WTC11 (cell line): ENCODE measurements at regions not wholly inside any gene's neighbourhood (a gene's known extent, or its start where the extent isn't known, plus 50 kb on each side); places are given as distances from the start of the nearest gene placed in this dataset.
"Not testable (repeated sequence)": the region's sequence is repeated elsewhere in the genome, so short reads cannot be mapped to it uniquely, and the experiment has no call there.

Source experiments
- ATAC-seq: fragments of 200-7000 bp; cut with Tn5 transposase; 2 replicates; pipeline ENCODE4 v1.10.0; 2021; ENCODE audit warnings: mild to moderate bottlenecking, moderate library complexity
- CTCF ChIA-PET: fragments of 300-600 bp; sonication (Branson Sonifier 250); formaldehyde crosslinking; loops from one replicate; lab custom pipeline; 2021; ENCODE audit warnings: antibody characterized with exemption; lab: Charles Lee
- POLR2A ChIA-PET: fragments of 350-600 bp; sonication (Branson Sonifier 250); formaldehyde crosslinking; loops from one replicate; lab custom pipeline; 2021; ENCODE audit warnings: antibody characterized with exemption; lab: Charles Lee
- DNase-seq: peaks from one replicate; pipeline ENCODE4 v3.0.0; 2021; ENCODE audit warnings: low spot score
- H3K27ac Mint-ChIP-seq: 2 replicates; pipeline ENCODE4 v1.8.0; 2021; ENCODE audit warnings: mixed read lengths
- H3K27me3 Mint-ChIP-seq: 2 replicates; pipeline ENCODE4 v1.8.0; 2021; ENCODE audit warnings: low read depth, mild to moderate bottlenecking, moderate library complexity, mixed read lengths
- H3K36me3 Mint-ChIP-seq: 2 replicates; pipeline ENCODE4 v1.8.0; 2021; ENCODE audit warnings: mixed read lengths
- H3K4me1 Mint-ChIP-seq: 2 replicates; pipeline ENCODE4 v1.8.0; 2022; ENCODE audit warnings: mixed read lengths
- H3K4me3 Mint-ChIP-seq: 2 replicates; pipeline ENCODE4 v1.8.0; 2021; ENCODE audit warnings: mild to moderate bottlenecking, moderate library complexity, mixed read lengths
- H3K9me3 Mint-ChIP-seq: 2 replicates; pipeline ENCODE4 v1.8.0; 2021; ENCODE audit warnings: mixed read lengths
- CDX4 ChIP-seq: fragments of 250-450 bp; sonication (Bioruptor Pico); IDR thresholded peaks from 2 replicates; pipeline ENCODE4 v1.9.0; 2021; ENCODE audit warnings: moderate library complexity, mild to moderate bottlenecking, inconsistent platforms, borderline replicate concordance
- CREB1 ChIP-seq: sonication (generic); formaldehyde crosslinking; IDR thresholded peaks from 2 replicates; pipeline ENCODE4 v1.8.0; 2023; ENCODE audit warnings: mild to moderate bottlenecking, missing genetic modification reagents
- ELF4 ChIP-seq: sonication (generic); formaldehyde crosslinking; IDR thresholded peaks from 2 replicates; pipeline ENCODE4 v1.8.1; 2022; ENCODE audit warnings: low read depth, mild to moderate bottlenecking, moderate library complexity, missing genetic modification reagents
- FOXP1 ChIP-seq: sonication (generic); formaldehyde crosslinking; IDR thresholded peaks from 2 replicates; pipeline ENCODE4 v1.8.0; 2022; ENCODE audit warnings: missing genetic modification reagents, mild to moderate bottlenecking, moderate library complexity, borderline replicate concordance
- GRHL2 ChIP-seq: fragments of 250-450 bp; sonication (Bioruptor Pico); IDR thresholded peaks from 2 replicates; pipeline ENCODE4 v1.8.0; 2022; ENCODE audit warnings: mild to moderate bottlenecking, moderate library complexity; ENCODE audit not compliant: insufficient replicate concordance, severe bottlenecking
- JAZF1 ChIP-seq: fragments of 250-450 bp; sonication (Bioruptor Pico); IDR thresholded peaks from 2 replicates; pipeline ENCODE4 v1.9.0; 2021; ENCODE audit warnings: moderate library complexity, mild to moderate bottlenecking, inconsistent platforms
- JUN ChIP-seq: sonication (generic); formaldehyde crosslinking; IDR thresholded peaks from 2 replicates; pipeline ENCODE4 v1.8.0; 2023; ENCODE audit warnings: mild to moderate bottlenecking, missing genetic modification reagents
- MAX ChIP-seq: sonication (generic); formaldehyde crosslinking; IDR thresholded peaks from 2 replicates; pipeline ENCODE4 v1.8.0; 2022; ENCODE audit warnings: mild to moderate bottlenecking, missing genetic modification reagents
- NFYB ChIP-seq: sonication (generic); formaldehyde crosslinking; conservative IDR thresholded peaks from 2 replicates; pipeline ENCODE4 v1.8.0; 2022; ENCODE audit warnings: low read depth, missing genetic modification reagents
- NR2C2 ChIP-seq: sonication (generic); formaldehyde crosslinking; IDR thresholded peaks from 2 replicates; pipeline ENCODE4 v1.8.0; 2022; ENCODE audit warnings: mild to moderate bottlenecking, missing genetic modification reagents
- NR3C1 ChIP-seq: sonication (generic); formaldehyde crosslinking; conservative IDR thresholded peaks from 2 replicates; pipeline ENCODE4 v1.8.1; 2023; ENCODE audit warnings: low read depth, mild to moderate bottlenecking, missing genetic modification reagents
- RORB ChIP-seq: fragments of 250-450 bp; sonication (Bioruptor Pico); IDR thresholded peaks from 2 replicates; pipeline ENCODE4 v1.9.0; 2021; ENCODE audit warnings: mild to moderate bottlenecking
- TCF7 ChIP-seq: sonication (generic); formaldehyde crosslinking; IDR thresholded peaks from 2 replicates; pipeline ENCODE4 v1.8.0; 2022; ENCODE audit warnings: mild to moderate bottlenecking, low read depth, missing genetic modification reagents, moderate library complexity
- TP53 ChIP-seq: sonication (generic); formaldehyde crosslinking; IDR thresholded peaks from 2 replicates; pipeline ENCODE4 v1.8.1; 2023; ENCODE audit warnings: mild to moderate bottlenecking, missing genetic modification reagents
- USF2 ChIP-seq: sonication (generic); formaldehyde crosslinking; IDR thresholded peaks from 2 replicates; pipeline ENCODE4 v1.8.1; 2023; ENCODE audit warnings: mild to moderate bottlenecking, missing genetic modification reagents, moderate library complexity
- ZNF138 ChIP-seq: sonication (generic); formaldehyde crosslinking; conservative IDR thresholded peaks from 2 replicates; pipeline ENCODE4 v1.8.1; 2022; ENCODE audit warnings: mild to moderate bottlenecking, moderate library complexity, missing genetic modification reagents
- ZNF263 ChIP-seq: sonication (generic); formaldehyde crosslinking; IDR thresholded peaks from 2 replicates; pipeline ENCODE4 v1.8.1; 2022; ENCODE audit warnings: low read depth, mild to moderate bottlenecking, moderate library complexity, missing genetic modification reagents
- ZNF416 ChIP-seq: fragments of 250-450 bp; sonication (Bioruptor Pico); IDR thresholded peaks from 2 replicates; pipeline ENCODE4 v1.9.0; 2021; ENCODE audit warnings: mild to moderate bottlenecking, inconsistent platforms
- ZNF423 ChIP-seq: fragments of 250-450 bp; sonication (Bioruptor Pico); IDR thresholded peaks from 2 replicates; pipeline ENCODE4 v2.1.2; 2022; ENCODE audit warnings: mild to moderate bottlenecking, moderate library complexity
- TF ChIP-seq, protein P1 (sequence below): fragments of 250-450 bp; sonication (Bioruptor Pico); IDR thresholded peaks from 2 replicates; pipeline ENCODE4 v1.8.0; 2021; ENCODE audit warnings: mild to moderate bottlenecking
- TF ChIP-seq, protein P2 (sequence below): sonication (generic); formaldehyde crosslinking; IDR thresholded peaks from 2 replicates; pipeline ENCODE4 v1.8.1; 2022; ENCODE audit warnings: low read depth, mild to moderate bottlenecking, moderate library complexity, missing genetic modification reagents, borderline replicate concordance
- TF ChIP-seq, protein P3 (sequence below): fragments of 250-450 bp; sonication (Bioruptor Pico); IDR thresholded peaks from 2 replicates; pipeline ENCODE4 v1.9.0; 2021; ENCODE audit warnings: mild to moderate bottlenecking
- TF ChIP-seq, protein P4 (sequence below): sonication (generic); formaldehyde crosslinking; IDR thresholded peaks from 2 replicates; pipeline ENCODE4 v1.8.1; 2023; ENCODE audit warnings: mild to moderate bottlenecking, missing genetic modification reagents, moderate library complexity
- TF ChIP-seq, protein P5 (sequence below): sonication (generic); formaldehyde crosslinking; IDR thresholded peaks from 2 replicates; pipeline ENCODE4 v1.8.1; 2022; ENCODE audit warnings: missing genetic modification reagents, borderline replicate concordance

- TF ChIP-seq ZNF423 (CRISPR knock-in tag) (no peak), ELF4 (CRISPR knock-in tag) (no peak), JAZF1 (CRISPR knock-in tag) (no peak)
- TF ChIP-seq, protein P1, sequence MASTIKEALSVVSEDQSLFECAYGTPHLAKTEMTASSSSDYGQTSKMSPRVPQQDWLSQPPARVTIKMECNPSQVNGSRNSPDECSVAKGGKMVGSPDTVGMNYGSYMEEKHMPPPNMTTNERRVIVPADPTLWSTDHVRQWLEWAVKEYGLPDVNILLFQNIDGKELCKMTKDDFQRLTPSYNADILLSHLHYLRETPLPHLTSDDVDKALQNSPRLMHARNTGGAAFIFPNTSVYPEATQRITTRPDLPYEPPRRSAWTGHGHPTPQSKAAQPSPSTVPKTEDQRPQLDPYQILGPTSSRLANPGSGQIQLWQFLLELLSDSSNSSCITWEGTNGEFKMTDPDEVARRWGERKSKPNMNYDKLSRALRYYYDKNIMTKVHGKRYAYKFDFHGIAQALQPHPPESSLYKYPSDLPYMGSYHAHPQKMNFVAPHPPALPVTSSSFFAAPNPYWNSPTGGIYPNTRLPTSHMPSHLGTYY (CRISPR knock-in tag) = no peak
- TF ChIP-seq, all 79 proteins: peak for 0
These were observed 285.0 kb downstream of the C11orf87 start (continued) for GRCh38 chr11:109706945-109707344.

DNA sequence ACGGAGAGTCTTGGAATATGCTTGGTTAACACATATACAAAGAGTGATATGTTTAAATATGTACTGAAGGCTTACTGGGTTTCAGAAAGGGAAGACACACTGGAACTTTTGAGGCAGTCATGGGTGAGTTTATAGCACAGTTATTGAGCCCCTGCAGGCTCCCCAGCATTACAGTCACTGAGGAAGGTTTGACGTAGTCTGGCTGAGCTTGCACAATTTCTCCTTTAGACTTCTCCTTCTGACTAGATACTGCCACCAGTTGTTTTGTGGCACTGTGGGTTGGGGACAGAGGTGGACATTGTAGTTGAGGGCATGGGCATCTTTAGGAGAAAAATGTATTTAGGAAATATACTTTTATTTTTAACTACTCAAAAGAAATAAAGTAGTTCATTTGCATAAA, 285.4 kb downstream of the C11orf87 start:
- TF ChIP-seq ZNF416 (CRISPR knock-in tag) (no peak), USF2 (CRISPR knock-in tag) (no peak), NFYB (CRISPR knock-in tag) (no peak), ZNF263 (no peak), JUN (CRISPR knock-in tag) (no peak)
- TF ChIP-seq, protein P2, sequence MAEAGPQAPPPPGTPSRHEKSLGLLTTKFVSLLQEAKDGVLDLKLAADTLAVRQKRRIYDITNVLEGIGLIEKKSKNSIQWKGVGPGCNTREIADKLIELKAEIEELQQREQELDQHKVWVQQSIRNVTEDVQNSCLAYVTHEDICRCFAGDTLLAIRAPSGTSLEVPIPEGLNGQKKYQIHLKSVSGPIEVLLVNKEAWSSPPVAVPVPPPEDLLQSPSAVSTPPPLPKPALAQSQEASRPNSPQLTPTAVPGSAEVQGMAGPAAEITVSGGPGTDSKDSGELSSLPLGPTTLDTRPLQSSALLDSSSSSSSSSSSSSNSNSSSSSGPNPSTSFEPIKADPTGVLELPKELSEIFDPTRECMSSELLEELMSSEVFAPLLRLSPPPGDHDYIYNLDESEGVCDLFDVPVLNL = no peak
- H3K9me3 Mint-ChIP-seq = peaks cover 5% of the 10 kb centered on the region
- ChIA-PET CTCF (no interaction called here), POLR2A (no interaction called here)
- no peak for DNase-seq
- no peaks in the 10 kb centered on the region for H3K36me3 Mint-ChIP-seq
- H3K4me1 Mint-ChIP-seq = no peaks in the 10 kb centered on the region
- ATAC-seq = no peak
- H3K27ac Mint-ChIP-seq = no peak overlapping the region
- H3K27me3 Mint-ChIP-seq = no peaks in the 10 kb centered on the region
- H3K4me3 Mint-ChIP-seq = no peak overlapping the region

- no peak for ATAC-seq
- TF ChIP-seq USF2 (CRISPR knock-in tag) (no peak), CDX4 (CRISPR knock-in tag) (no peak), NR2C2 (no peak), TCF7 (CRISPR knock-in tag) (no peak), FOXP1 (CRISPR knock-in tag) (no peak), CREB1 (CRISPR knock-in tag) (no peak), ZNF138 (CRISPR knock-in tag) (no peak), JUN (CRISPR knock-in tag) (no peak), GRHL2 (no peak), TP53 (no peak), NR3C1 (CRISPR knock-in tag) (no peak), MAX (CRISPR knock-in tag) (no peak), RORB (CRISPR knock-in tag) (no peak)
- TF ChIP-seq, protein P3, sequence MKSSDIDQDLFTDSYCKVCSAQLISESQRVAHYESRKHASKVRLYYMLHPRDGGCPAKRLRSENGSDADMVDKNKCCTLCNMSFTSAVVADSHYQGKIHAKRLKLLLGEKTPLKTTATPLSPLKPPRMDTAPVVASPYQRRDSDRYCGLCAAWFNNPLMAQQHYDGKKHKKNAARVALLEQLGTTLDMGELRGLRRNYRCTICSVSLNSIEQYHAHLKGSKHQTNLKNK (CRISPR knock-in tag) = no peak
- TF ChIP-seq, protein P4, sequence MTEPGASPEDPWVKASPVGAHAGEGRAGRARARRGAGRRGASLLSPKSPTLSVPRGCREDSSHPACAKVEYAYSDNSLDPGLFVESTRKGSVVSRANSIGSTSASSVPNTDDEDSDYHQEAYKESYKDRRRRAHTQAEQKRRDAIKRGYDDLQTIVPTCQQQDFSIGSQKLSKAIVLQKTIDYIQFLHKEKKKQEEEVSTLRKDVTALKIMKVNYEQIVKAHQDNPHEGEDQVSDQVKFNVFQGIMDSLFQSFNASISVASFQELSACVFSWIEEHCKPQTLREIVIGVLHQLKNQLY (CRISPR knock-in tag) = no peak
- TF ChIP-seq, protein P5, sequence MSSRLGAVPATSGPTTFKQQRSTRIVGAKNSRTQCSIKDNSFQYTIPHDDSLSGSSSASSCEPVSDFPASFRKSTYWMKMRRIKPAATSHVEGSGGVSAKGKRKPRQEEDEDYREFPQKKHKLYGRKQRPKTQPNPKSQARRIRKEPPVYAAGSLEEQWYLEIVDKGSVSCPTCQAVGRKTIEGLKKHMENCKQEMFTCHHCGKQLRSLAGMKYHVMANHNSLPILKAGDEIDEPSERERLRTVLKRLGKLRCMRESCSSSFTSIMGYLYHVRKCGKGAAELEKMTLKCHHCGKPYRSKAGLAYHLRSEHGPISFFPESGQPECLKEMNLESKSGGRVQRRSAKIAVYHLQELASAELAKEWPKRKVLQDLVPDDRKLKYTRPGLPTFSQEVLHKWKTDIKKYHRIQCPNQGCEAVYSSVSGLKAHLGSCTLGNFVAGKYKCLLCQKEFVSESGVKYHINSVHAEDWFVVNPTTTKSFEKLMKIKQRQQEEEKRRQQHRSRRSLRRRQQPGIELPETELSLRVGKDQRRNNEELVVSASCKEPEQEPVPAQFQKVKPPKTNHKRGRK (CRISPR knock-in tag) = no peak
- Mint-ChIP-seq H3K9me3 (peaks cover 9% of the 10 kb centered on the region), H3K27me3 (no peaks in the 10 kb centered on the region), H3K4me1 (no peaks in the 10 kb centered on the region), H3K36me3 (no peaks in the 10 kb centered on the region), H3K27ac (no peak overlapping the region), H3K4me3 (no peak overlapping the region)
- DNase-seq = no peak
- ChIA-PET CTCF (no interaction called here), POLR2A (no interaction called here)
These were observed 286.2 kb downstream of the C11orf87 start for GRCh38 chr11:109708184-109708583.

- Mint-ChIP-seq H3K9me3 (peaks cover 45% of the 10 kb centered on the region), H3K36me3 (peaks cover 19% of the 10 kb centered on the region)
- H3K4me3 Mint-ChIP-seq, DNase-seq, H3K27ac Mint-ChIP-seq, CTCF ChIA-PET, ATAC-seq, POLR2A ChIA-PET, H3K4me1 Mint-ChIP-seq, H3K27me3 Mint-ChIP-seq: not testable (repeated sequence)
These were observed 292.5 kb downstream of the C11orf87 start for GRCh38 chr11:109714444-109714843.
